K562 (cell line): ENCODE measurements at regions not wholly inside any gene's neighbourhood (a gene's known extent, or its start where the extent isn't known, plus 50 kb on each side); places are given as distances from the start of the nearest gene placed in this dataset.
"Not testable (repeated sequence)": the region's sequence is repeated elsewhere in the genome, so short reads cannot be mapped to it uniquely, and the experiment has no call there.

Experiments used
- DDX20 ChIP-seq: fragments of 450-650 bp; IDR thresholded peaks from 2 replicates; pipeline ENCODE4 v1.6.1; 2016; ENCODE audit warnings: missing genetic modification characterization, low read depth, mild to moderate bottlenecking, missing compliant biosample characterization, moderate library complexity
- DIDO1 ChIP-seq: fragments of 450-650 bp; IDR thresholded peaks from 2 replicates; pipeline ENCODE4 v1.6.1; 2016; ENCODE audit warnings: low read depth, missing biosample characterization, missing genetic modification characterization
- MYC ChIP-seq, 2 experiments: fragments of 250-450 bp in 1 of 2; sonication (Bioruptor Pico) in 1 of 2; IDR thresholded peaks; 2 replicates each; pipeline versions ENCODE4 v1.5.1 to v1.6.1; 2012 to 2021; ENCODE audit warnings: low read depth in 2 of 2, borderline replicate concordance in 1 of 2, improper control_type of control experiment in 1 of 2, low read length in 1 of 2, mild to moderate bottlenecking in 1 of 2, moderate library complexity in 1 of 2
- NCOA6 ChIP-seq: fragments of 450-650 bp; IDR thresholded peaks from 2 replicates; pipeline ENCODE4 v1.6.1; 2017; ENCODE audit warnings: mild to moderate bottlenecking
- POLR2A ChIP-seq: fragments of 450-650 bp; conservative IDR thresholded peaks from 2 replicates; pipeline ENCODE4 v1.6.1; 2016
- RBBP5 ChIP-seq: fragments of 200-600 bp; sonication (generic); IDR thresholded peaks from 2 replicates; pipeline ENCODE4 v1.6.1; 2012; ENCODE audit warnings: borderline replicate concordance, mild to moderate bottlenecking, low read length, control low read depth, inconsistent platforms; ENCODE audit not compliant: insufficient read depth, poor library complexity, severe bottlenecking
- TF ChIP-seq, protein P1 (sequence below), 2 experiments: IDR thresholded peaks in 1 of 2; conservative IDR thresholded peaks in 1 of 2; 2 replicates each; pipeline ENCODE4 v1.6.1; 2016; ENCODE audit warnings: low read depth in 2 of 2, mild to moderate bottlenecking in 1 of 2, missing compliant biosample characterization in 1 of 2, missing genetic modification characterization in 1 of 2, moderate library complexity in 1 of 2
- TF ChIP-seq, protein P2 (sequence below), 3 experiments: IDR thresholded peaks in 2 of 3; conservative IDR thresholded peaks in 1 of 3; 2 replicates each; pipeline ENCODE4 v1.5.1; 2011 to 2012; ENCODE audit warnings: low read length in 3 of 3, mild to moderate bottlenecking in 3 of 3, control low read depth in 2 of 3, improper control_type of control experiment in 1 of 3, inconsistent platforms in 1 of 3, low read depth in 1 of 3, mixed read lengths in 1 of 3, moderate library complexity in 1 of 3; ENCODE audit not compliant: insufficient read depth in 2 of 3

DNA sequence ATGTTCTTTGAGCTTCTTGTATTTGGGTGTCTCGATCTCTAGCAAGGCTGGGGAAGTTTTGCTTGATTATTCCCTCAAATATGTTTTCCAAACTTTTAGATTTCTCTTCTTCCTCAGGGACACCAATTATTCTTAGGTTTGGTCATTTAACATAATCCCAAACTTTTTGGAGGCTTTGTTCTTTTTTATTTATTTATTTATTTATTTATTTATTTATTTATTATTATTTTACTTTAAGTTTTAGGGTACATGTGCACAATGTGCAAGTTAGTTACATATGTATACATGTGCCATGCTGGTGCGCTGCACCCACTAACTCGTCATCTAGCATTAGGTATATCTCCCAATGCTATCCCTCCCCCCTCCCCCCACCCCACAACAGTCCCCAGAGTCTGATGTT is 52.1 kb upstream of the POC5 start:
- not testable (repeated sequence) for TF ChIP-seq DDX20 (tag); POLR2A; DIDO1; RBBP5; MYC (IDR thresholded peaks at IDR 0.05; ENCODE audit: low read depth, low read length); MYC (CRISPR knock-in tag; IDR thresholded peaks at IDR 0.05; ENCODE audit: borderline replicate concordance, low read depth); NCOA6
- TF ChIP-seq, protein P1, sequence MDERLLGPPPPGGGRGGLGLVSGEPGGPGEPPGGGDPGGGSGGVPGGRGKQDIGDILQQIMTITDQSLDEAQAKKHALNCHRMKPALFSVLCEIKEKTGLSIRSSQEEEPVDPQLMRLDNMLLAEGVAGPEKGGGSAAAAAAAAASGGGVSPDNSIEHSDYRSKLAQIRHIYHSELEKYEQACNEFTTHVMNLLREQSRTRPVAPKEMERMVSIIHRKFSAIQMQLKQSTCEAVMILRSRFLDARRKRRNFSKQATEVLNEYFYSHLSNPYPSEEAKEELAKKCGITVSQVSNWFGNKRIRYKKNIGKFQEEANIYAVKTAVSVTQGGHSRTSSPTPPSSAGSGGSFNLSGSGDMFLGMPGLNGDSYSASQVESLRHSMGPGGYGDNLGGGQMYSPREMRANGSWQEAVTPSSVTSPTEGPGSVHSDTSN (CRISPR knock-in tag; IDR thresholded peaks at IDR 0.05; ENCODE audit: low read depth): not testable (repeated sequence)
- TF ChIP-seq, protein P1 (tag; conservative IDR thresholded peaks at IDR 0.05; ENCODE audit: low read depth): not testable (repeated sequence)
- TF ChIP-seq, protein P2, sequence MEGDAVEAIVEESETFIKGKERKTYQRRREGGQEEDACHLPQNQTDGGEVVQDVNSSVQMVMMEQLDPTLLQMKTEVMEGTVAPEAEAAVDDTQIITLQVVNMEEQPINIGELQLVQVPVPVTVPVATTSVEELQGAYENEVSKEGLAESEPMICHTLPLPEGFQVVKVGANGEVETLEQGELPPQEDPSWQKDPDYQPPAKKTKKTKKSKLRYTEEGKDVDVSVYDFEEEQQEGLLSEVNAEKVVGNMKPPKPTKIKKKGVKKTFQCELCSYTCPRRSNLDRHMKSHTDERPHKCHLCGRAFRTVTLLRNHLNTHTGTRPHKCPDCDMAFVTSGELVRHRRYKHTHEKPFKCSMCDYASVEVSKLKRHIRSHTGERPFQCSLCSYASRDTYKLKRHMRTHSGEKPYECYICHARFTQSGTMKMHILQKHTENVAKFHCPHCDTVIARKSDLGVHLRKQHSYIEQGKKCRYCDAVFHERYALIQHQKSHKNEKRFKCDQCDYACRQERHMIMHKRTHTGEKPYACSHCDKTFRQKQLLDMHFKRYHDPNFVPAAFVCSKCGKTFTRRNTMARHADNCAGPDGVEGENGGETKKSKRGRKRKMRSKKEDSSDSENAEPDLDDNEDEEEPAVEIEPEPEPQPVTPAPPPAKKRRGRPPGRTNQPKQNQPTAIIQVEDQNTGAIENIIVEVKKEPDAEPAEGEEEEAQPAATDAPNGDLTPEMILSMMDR (IDR thresholded peaks at IDR 0.05 in 2 of 3, conservative IDR thresholded peaks at IDR 0.05 in 1 of 3; ENCODE audit: insufficient read depth in 2 of 3, low read depth in 1 of 3, low read length in 3 of 3): not testable (repeated sequence)
